ENCODE measurements at regions not wholly inside any gene's neighbourhood (a gene's known extent, or its start where the extent isn't known, plus 50 kb on each side); places are given as distances from the start of the nearest gene placed in this dataset.
A peak's percentile ranks its signal among the peaks of the same experiment; 100 is the strongest.

- TF ChIP-seq CTCF (IDR thresholded peaks at IDR 0.05; ENCODE audit: borderline replicate concordance) = no peak
- Histone ChIP-seq H3K4me3 (no peak overlapping the region), H3K36me3 (no peaks in the 10 kb centered on the region), H3K27ac (replicated peaks) (peak overlapping the region; percentile 73), H3K27me3 (ENCODE audit: low read depth) (no peaks in the 10 kb centered on the region), H3K4me1 (peaks cover 31% of the 10 kb centered on the region), H3K9me3 (replicated peaks) (peaks cover 22% of the 10 kb centered on the region)
- intact Hi-C loops (cut with micrococcal nuclease) = no loop called here
- no peak for DNase-seq
Observed at GRCh38 chr18:24764766-24765165, 304.3 kb downstream of the HRH4 start.

GRCh38 chr18:24766376-24766775 is 305.9 kb downstream of the HRH4 start:
- H3K9me3 ChIP-seq (replicated peaks) = peaks cover 10% of the 10 kb centered on the region
- TF ChIP-seq CTCF (IDR thresholded peaks at IDR 0.05; ENCODE audit: borderline replicate concordance) = no peak
- H3K27ac ChIP-seq (replicated peaks) = no peak overlapping the region
- H3K36me3 ChIP-seq = no peaks in the 10 kb centered on the region
- H3K4me3 ChIP-seq = no peak overlapping the region
- intact Hi-C loops (cut with micrococcal nuclease) = no loop called here
- H3K4me1 ChIP-seq = peaks cover 31% of the 10 kb centered on the region
- DNase-seq = no peak
- no peaks in the 10 kb centered on the region for H3K27me3 ChIP-seq (ENCODE audit: low read depth)

GRCh38 chr18:24770311-24771024 is 310.0 kb downstream of the HRH4 start:
- peaks cover 6% of the 10 kb centered on the region for H3K9me3 ChIP-seq (replicated peaks)
- H3K27me3 ChIP-seq (ENCODE audit: low read depth) = no peaks in the 10 kb centered on the region
- no peak overlapping the region for H3K4me3 ChIP-seq
- no peaks in the 10 kb centered on the region for H3K4me1 ChIP-seq
- H3K27ac ChIP-seq (replicated peaks) = no peak overlapping the region
- intact Hi-C loops (cut with micrococcal nuclease) = loop anchor here (10.0 kb wide), 1 partner anchor 54 kb away; no protein-coding TSS in a partner anchor
- DNase-seq = no peak
- no peaks in the 10 kb centered on the region for H3K36me3 ChIP-seq
- no peak for TF ChIP-seq CTCF (IDR thresholded peaks at IDR 0.05; ENCODE audit: borderline replicate concordance)

- DNase-seq = no peak
- no peak overlapping the region for H3K27ac ChIP-seq (replicated peaks)
- H3K27me3 ChIP-seq (ENCODE audit: low read depth) = no peaks in the 10 kb centered on the region
- intact Hi-C loops (cut with micrococcal nuclease) = loop anchor here (10.0 kb wide), 1 partner anchor 54 kb away; no protein-coding TSS in a partner anchor
- no peaks in the 10 kb centered on the region for H3K36me3 ChIP-seq
- no peaks in the 10 kb centered on the region for H3K4me1 ChIP-seq
- no peak overlapping the region for H3K4me3 ChIP-seq
- no peak for TF ChIP-seq CTCF (IDR thresholded peaks at IDR 0.05; ENCODE audit: borderline replicate concordance)
- H3K9me3 ChIP-seq (replicated peaks) = peaks cover 6% of the 10 kb centered on the region
Observed at GRCh38 chr18:24771300-24771699, 310.9 kb downstream of the HRH4 start.

GRCh38 chr18:24773101-24773500 is 312.7 kb downstream of the HRH4 start:
- H3K27ac ChIP-seq (replicated peaks) = no peak overlapping the region
- no peak for DNase-seq
- peaks cover 6% of the 10 kb centered on the region for H3K9me3 ChIP-seq (replicated peaks)
- no peaks in the 10 kb centered on the region for H3K27me3 ChIP-seq (ENCODE audit: low read depth)
- no peak overlapping the region for H3K4me3 ChIP-seq
- H3K4me1 ChIP-seq = no peaks in the 10 kb centered on the region
- TF ChIP-seq CTCF (IDR thresholded peaks at IDR 0.05; ENCODE audit: borderline replicate concordance) = no peak
- intact Hi-C loops (cut with micrococcal nuclease) = loop anchor here (10.0 kb wide), 1 partner anchor 52 kb away; no protein-coding TSS in a partner anchor
- no peaks in the 10 kb centered on the region for H3K36me3 ChIP-seq

Measured in left ventricle myocardium inferior (tissue), 1 donor.